C4-2B (cell line): ENCODE measurements at regions not wholly inside any gene's neighbourhood (a gene's known extent, or its start where the extent isn't known, plus 50 kb on each side); places are given as distances from the start of the nearest gene placed in this dataset.

Experiments used
- ZFX ChIP-seq: fragments of 450-650 bp; IDR thresholded peaks from 2 replicates; pipeline ENCODE4 v1.6.1; 2017
- TF ChIP-seq, protein P1 (sequence below): fragments of 450-650 bp; conservative IDR thresholded peaks from 2 replicates; pipeline ENCODE4 v1.5.1; 2017; ENCODE audit warnings: mild to moderate bottlenecking

DNA sequence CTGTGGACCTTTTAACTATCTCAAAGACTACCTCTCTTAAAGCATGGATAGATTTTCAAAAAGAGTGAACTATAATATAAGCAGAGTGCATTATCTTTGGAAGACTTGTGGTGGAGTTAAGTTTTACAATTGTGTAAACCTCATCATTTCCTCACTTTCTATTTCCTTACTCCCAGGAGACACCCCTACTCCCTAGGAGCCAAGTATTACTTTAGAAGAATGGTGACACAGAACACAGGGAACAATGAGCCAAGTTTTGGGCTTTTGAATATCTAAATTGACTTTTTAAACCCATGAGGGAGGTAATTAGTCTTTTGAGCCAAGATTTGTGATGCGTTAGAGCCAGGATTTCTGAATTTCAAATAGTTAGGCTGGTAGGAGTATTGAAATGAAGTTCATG is 78.9 kb upstream of the UNC5C start:
- TF ChIP-seq, protein P1, sequence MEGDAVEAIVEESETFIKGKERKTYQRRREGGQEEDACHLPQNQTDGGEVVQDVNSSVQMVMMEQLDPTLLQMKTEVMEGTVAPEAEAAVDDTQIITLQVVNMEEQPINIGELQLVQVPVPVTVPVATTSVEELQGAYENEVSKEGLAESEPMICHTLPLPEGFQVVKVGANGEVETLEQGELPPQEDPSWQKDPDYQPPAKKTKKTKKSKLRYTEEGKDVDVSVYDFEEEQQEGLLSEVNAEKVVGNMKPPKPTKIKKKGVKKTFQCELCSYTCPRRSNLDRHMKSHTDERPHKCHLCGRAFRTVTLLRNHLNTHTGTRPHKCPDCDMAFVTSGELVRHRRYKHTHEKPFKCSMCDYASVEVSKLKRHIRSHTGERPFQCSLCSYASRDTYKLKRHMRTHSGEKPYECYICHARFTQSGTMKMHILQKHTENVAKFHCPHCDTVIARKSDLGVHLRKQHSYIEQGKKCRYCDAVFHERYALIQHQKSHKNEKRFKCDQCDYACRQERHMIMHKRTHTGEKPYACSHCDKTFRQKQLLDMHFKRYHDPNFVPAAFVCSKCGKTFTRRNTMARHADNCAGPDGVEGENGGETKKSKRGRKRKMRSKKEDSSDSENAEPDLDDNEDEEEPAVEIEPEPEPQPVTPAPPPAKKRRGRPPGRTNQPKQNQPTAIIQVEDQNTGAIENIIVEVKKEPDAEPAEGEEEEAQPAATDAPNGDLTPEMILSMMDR = no peak
- TF ChIP-seq ZFX = no peak
